MM.1S (cell line): ENCODE measurements at regions not wholly inside any gene's neighbourhood (a gene's known extent, or its start where the extent isn't known, plus 50 kb on each side); places are given as distances from the start of the nearest gene placed in this dataset.

ENCODE experiments used
- DNase-seq: peaks from one replicate; pipeline ENCODE4 v3.0.0-alpha.2; 2015
- H2AFZ ChIP-seq: fragments of 300-600 bp; sonication (generic); 2 replicates; pipeline ENCODE4 v1.6.0; 2016; ENCODE audit warnings: antibody characterized with exemption, low read length
- H3F3A ChIP-seq: fragments of 300-600 bp; sonication (generic); 2 replicates; pipeline ENCODE4 v1.6.1; 2016; ENCODE audit warnings: mild to moderate bottlenecking, antibody characterized with exemption, low read length, moderate library complexity, mixed read lengths; ENCODE audit not compliant: insufficient read depth
- H3K27ac ChIP-seq: fragments of 300-600 bp; sonication (generic); 2 replicates; pipeline ENCODE4 v1.5.1; 2016; ENCODE audit warnings: mild to moderate bottlenecking, low read length
- H3K27me3 ChIP-seq: fragments of 300-600 bp; sonication (generic); replicated peaks from 2 replicates; pipeline ENCODE4 v1.6.0; 2016; ENCODE audit warnings: low read length; ENCODE audit not compliant: insufficient read depth
- H3K36me3 ChIP-seq: fragments of 300-600 bp; sonication (generic); replicated peaks from 2 replicates; pipeline ENCODE4 v1.6.1; 2016; ENCODE audit warnings: mild to moderate bottlenecking, low read length, mixed read lengths; ENCODE audit not compliant: insufficient read depth
- H3K4me1 ChIP-seq: fragments of 300-600 bp; sonication (generic); 2 replicates; pipeline ENCODE4 v1.6.1; 2016; ENCODE audit warnings: low read length, mixed read lengths
- H3K4me2 ChIP-seq: fragments of 300-600 bp; sonication (generic); 2 replicates; pipeline ENCODE4 v1.6.0; 2016; ENCODE audit warnings: low read depth, low read length
- H3K4me3 ChIP-seq: fragments of 300-600 bp; sonication (generic); 2 replicates; pipeline ENCODE4 v1.5.1; 2016; ENCODE audit warnings: low read length, mixed read lengths
- H3K79me2 ChIP-seq: fragments of 300-600 bp; sonication (generic); 2 replicates; pipeline ENCODE4 v1.6.1; 2016; ENCODE audit warnings: mixed run types, low read length, mixed read lengths
- H3K9ac ChIP-seq: fragments of 300-600 bp; sonication (generic); 2 replicates; pipeline ENCODE4 v1.6.1; 2016; ENCODE audit warnings: low read length, mixed read lengths
- H3K9me2 ChIP-seq: fragments of 300-600 bp; sonication (generic); replicated peaks from 2 replicates; pipeline ENCODE4 v1.6.1; 2016; ENCODE audit warnings: mild to moderate bottlenecking, low read length, mixed read lengths; ENCODE audit not compliant: insufficient read depth
- H3K9me3 ChIP-seq: fragments of 300-600 bp; sonication (generic); replicated peaks from 2 replicates; pipeline ENCODE4 v1.6.1; 2016; ENCODE audit warnings: mild to moderate bottlenecking, low read length, mixed read lengths; ENCODE audit not compliant: insufficient read depth
- H4K20me1 ChIP-seq: fragments of 300-600 bp; sonication (generic); 2 replicates; pipeline ENCODE4 v1.6.1; 2016; ENCODE audit warnings: mild to moderate bottlenecking, low read length, moderate library complexity, mixed read lengths; ENCODE audit not compliant: insufficient read depth
- CTCF ChIP-seq: fragments of 300-600 bp; sonication (generic); IDR thresholded peaks from 2 replicates; pipeline ENCODE4 v1.5.1; 2016; ENCODE audit warnings: antibody characterized with exemption, low read length, mixed read lengths
- EZH2 ChIP-seq: fragments of 300-600 bp; sonication (generic); optimal IDR thresholded peaks from 2 replicates; pipeline ENCODE3; 2017; ENCODE audit warnings: low read depth, mild to moderate bottlenecking, antibody characterized with exemption, low read length, mixed read lengths
- EZH2phosphoT487 ChIP-seq: fragments of 300-600 bp; sonication (generic); IDR thresholded peaks from 2 replicates; pipeline ENCODE4 v1.6.1; 2018; ENCODE audit warnings: antibody characterized with exemption, low read length

GRCh38 chr6:77326711-77327110 is 136.6 kb downstream of the HTR1B start:
- no peak for DNase-seq
- no peaks in the 10 kb centered on the region for H3K9me2 ChIP-seq
- no peak overlapping the region for H3K27ac ChIP-seq
- H3K4me2 ChIP-seq: no peak overlapping the region
- H3K9me3 ChIP-seq: no peaks in the 10 kb centered on the region
- H3K4me1 ChIP-seq: no peaks in the 10 kb centered on the region
- H3K79me2 ChIP-seq: no peaks in the 10 kb centered on the region
- H4K20me1 ChIP-seq: no peaks in the 10 kb centered on the region
- no peaks in the 10 kb centered on the region for H3K36me3 ChIP-seq
- H3K27me3 ChIP-seq: no peaks in the 10 kb centered on the region
- H3F3A ChIP-seq: no peaks in the 10 kb centered on the region
- no peak for TF ChIP-seq EZH2
- no peak for TF ChIP-seq CTCF
- TF ChIP-seq EZH2phosphoT487: no peak
- H2AFZ ChIP-seq: no peak overlapping the region
- H3K4me3 ChIP-seq: no peak overlapping the region
- H3K9ac ChIP-seq: no peak overlapping the region

GRCh38 chr6:77326029-77326428 is 137.3 kb downstream of the HTR1B start:
- no peaks in the 10 kb centered on the region for H4K20me1 ChIP-seq
- H3K36me3 ChIP-seq: no peaks in the 10 kb centered on the region
- no peaks in the 10 kb centered on the region for H3K79me2 ChIP-seq
- no peaks in the 10 kb centered on the region for H3K9me3 ChIP-seq
- no peak overlapping the region for H3K4me2 ChIP-seq
- H3F3A ChIP-seq: no peaks in the 10 kb centered on the region
- H3K27ac ChIP-seq: no peak overlapping the region
- H3K9ac ChIP-seq: no peak overlapping the region
- DNase-seq: no peak
- no peak overlapping the region for H3K4me3 ChIP-seq
- no peaks in the 10 kb centered on the region for H3K9me2 ChIP-seq
- H2AFZ ChIP-seq: no peak overlapping the region
- TF ChIP-seq CTCF (no peak), EZH2 (no peak), EZH2phosphoT487 (no peak)
- H3K4me1 ChIP-seq: no peaks in the 10 kb centered on the region
- no peaks in the 10 kb centered on the region for H3K27me3 ChIP-seq

DNA sequence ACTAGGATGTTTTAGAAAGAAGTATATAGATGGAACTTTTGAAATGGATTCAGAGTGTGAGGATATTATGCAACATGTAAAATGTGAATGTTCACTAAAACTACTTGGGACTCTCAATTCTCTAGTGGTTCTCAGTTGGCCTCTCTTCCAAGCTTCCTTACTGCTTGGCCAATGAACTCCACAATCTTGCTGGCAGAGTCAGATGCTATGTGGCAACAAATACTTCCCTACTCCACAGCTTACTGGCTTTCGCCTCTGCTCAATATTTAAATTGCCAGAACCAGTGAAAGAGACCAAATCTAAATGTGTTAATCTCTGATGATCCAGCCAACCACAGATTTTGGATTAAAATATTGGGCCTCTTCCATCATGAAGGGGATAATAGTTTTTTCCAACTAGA is 138.4 kb downstream of the HTR1B start:
- H3K9me2 ChIP-seq: no peaks in the 10 kb centered on the region
- H3K4me2 ChIP-seq: no peak overlapping the region
- no peak overlapping the region for H3K27ac ChIP-seq
- H3F3A ChIP-seq: no peaks in the 10 kb centered on the region
- no peak overlapping the region for H3K9ac ChIP-seq
- no peaks in the 10 kb centered on the region for H3K9me3 ChIP-seq
- no peak for TF ChIP-seq CTCF
- no peak for TF ChIP-seq EZH2phosphoT487
- no peak for TF ChIP-seq EZH2
- H3K27me3 ChIP-seq: no peaks in the 10 kb centered on the region
- no peak overlapping the region for H3K4me3 ChIP-seq
- no peaks in the 10 kb centered on the region for H3K79me2 ChIP-seq
- H4K20me1 ChIP-seq: no peaks in the 10 kb centered on the region
- no peak for DNase-seq
- H3K36me3 ChIP-seq: no peaks in the 10 kb centered on the region
- H2AFZ ChIP-seq: no peak overlapping the region
- H3K4me1 ChIP-seq: no peaks in the 10 kb centered on the region

DNA sequence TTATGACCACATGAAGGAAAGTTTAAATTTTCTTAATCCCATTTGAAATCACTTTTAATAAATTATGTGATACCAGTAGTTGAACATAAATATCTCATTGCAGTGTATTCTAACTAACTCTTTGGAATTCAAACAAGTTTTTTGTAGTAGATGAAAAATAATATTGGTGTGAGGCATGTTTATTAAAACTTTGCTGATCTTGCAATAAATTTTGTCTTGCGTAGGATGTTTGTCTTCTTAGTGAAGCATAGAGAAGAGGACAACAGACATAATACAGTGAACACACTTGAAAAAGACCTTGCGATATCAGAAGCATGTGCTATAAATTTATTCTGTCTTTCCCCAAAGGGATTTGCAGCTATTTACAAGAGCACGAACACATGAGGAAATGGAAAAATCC is 140.7 kb downstream of the HTR1B start:
- no peak overlapping the region for H3K9ac ChIP-seq
- H3K9me3 ChIP-seq: no peaks in the 10 kb centered on the region
- H3K36me3 ChIP-seq: no peaks in the 10 kb centered on the region
- no peaks in the 10 kb centered on the region for H3K4me1 ChIP-seq
- H3K79me2 ChIP-seq: no peaks in the 10 kb centered on the region
- TF ChIP-seq EZH2: no peak
- TF ChIP-seq EZH2phosphoT487: no peak
- TF ChIP-seq CTCF: no peak
- no peak overlapping the region for H2AFZ ChIP-seq
- no peaks in the 10 kb centered on the region for H4K20me1 ChIP-seq
- DNase-seq: no peak
- H3F3A ChIP-seq: no peaks in the 10 kb centered on the region
- no peak overlapping the region for H3K4me2 ChIP-seq
- H3K27ac ChIP-seq: no peak overlapping the region
- H3K27me3 ChIP-seq: no peaks in the 10 kb centered on the region
- no peaks in the 10 kb centered on the region for H3K9me2 ChIP-seq
- no peak overlapping the region for H3K4me3 ChIP-seq
